HG02852 (cell line): ENCODE measurements at regions not wholly inside any gene's neighbourhood (a gene's known extent, or its start where the extent isn't known, plus 50 kb on each side); places are given as distances from the start of the nearest gene placed in this dataset.
"Not testable (repeated sequence)": the region's sequence is repeated elsewhere in the genome, so short reads cannot be mapped to it uniquely, and the experiment has no call there.

ENCODE experiments used
- ATAC-seq: cut with Tn5 transposase; IDR thresholded peaks from one replicate; pipeline ENCODE4 v1.9.1; 2021; ENCODE audit warnings: mild to moderate bottlenecking, moderate library complexity; ENCODE audit not compliant: unreplicated experiment

- ATAC-seq: peak; percentile 90
Observed at GRCh38 chr9:90459321-90459720, 183.3 kb downstream of the DIRAS2 start.

GRCh38 chr9:90460220-90460619, 182.4 kb downstream of the DIRAS2 start:
- no peak for ATAC-seq

- no peak for ATAC-seq
Observed at GRCh38 chr9:90464978-90465377, 177.6 kb downstream of the DIRAS2 start.

GRCh38 chr9:90466441-90466840, 176.2 kb downstream of the DIRAS2 start:
- ATAC-seq: no peak

- ATAC-seq: no peak
Observed at GRCh38 chr9:90469435-90469834, 173.2 kb downstream of the DIRAS2 start.

GRCh38 chr9:90469865-90470387, 172.7 kb downstream of the DIRAS2 start:
- ATAC-seq: no peak

GRCh38 chr9:90476058-90476457, 166.6 kb downstream of the DIRAS2 start:
- ATAC-seq: no peak

- ATAC-seq: no peak
Observed at GRCh38 chr9:90477535-90477934, 165.1 kb downstream of the DIRAS2 start.

GRCh38 chr9:90478821-90479220, 163.8 kb downstream of the DIRAS2 start:
- no peak for ATAC-seq

GRCh38 chr9:90485028-90485427, 157.6 kb downstream of the DIRAS2 start:
- ATAC-seq: no peak

- no peak for ATAC-seq
Observed at GRCh38 chr9:90489066-90489465, 153.6 kb downstream of the DIRAS2 start.

GRCh38 chr9:90499761-90500160, 142.9 kb downstream of the DIRAS2 start:
- no peak for ATAC-seq

- no peak for ATAC-seq
Observed at GRCh38 chr9:90502134-90502533, 140.5 kb downstream of the DIRAS2 start.

GRCh38 chr9:90504486-90504885, 138.1 kb downstream of the DIRAS2 start:
- no peak for ATAC-seq

GRCh38 chr9:90505695-90506094, 136.9 kb downstream of the DIRAS2 start:
- no peak for ATAC-seq

GRCh38 chr9:90506402-90506801, 136.2 kb downstream of the DIRAS2 start:
- ATAC-seq: not testable (repeated sequence)

GRCh38 chr9:90507621-90508020, 135.0 kb downstream of the DIRAS2 start:
- no peak for ATAC-seq

- no peak for ATAC-seq
Observed at GRCh38 chr9:90508940-90509339, 133.7 kb downstream of the DIRAS2 start.

GRCh38 chr9:90511711-90512110, 130.9 kb downstream of the DIRAS2 start:
- no peak for ATAC-seq

- no peak for ATAC-seq
Observed at GRCh38 chr9:90514877-90515276, 127.7 kb downstream of the DIRAS2 start.

GRCh38 chr9:90515510-90515909, 127.1 kb downstream of the DIRAS2 start:
- peak; percentile 71 for ATAC-seq

- no peak for ATAC-seq
Observed at GRCh38 chr9:90517103-90517502, 125.5 kb downstream of the DIRAS2 start.

- no peak for ATAC-seq
Observed at GRCh38 chr9:90521811-90522570, 120.6 kb downstream of the DIRAS2 start.
